CD4-positive, alpha-beta T cell treated with Interleukin-4 for 1 hour (primary cell): ENCODE measurements at regions not wholly inside any gene's neighbourhood (a gene's known extent, or its start where the extent isn't known, plus 50 kb on each side); places are given as distances from the start of the nearest gene placed in this dataset.

Experiments used
- DNase-seq, 2 donors: peaks; one replicate each; pipeline ENCODE4 v3.0.0-alpha.2; 2020 to 2022

DNA sequence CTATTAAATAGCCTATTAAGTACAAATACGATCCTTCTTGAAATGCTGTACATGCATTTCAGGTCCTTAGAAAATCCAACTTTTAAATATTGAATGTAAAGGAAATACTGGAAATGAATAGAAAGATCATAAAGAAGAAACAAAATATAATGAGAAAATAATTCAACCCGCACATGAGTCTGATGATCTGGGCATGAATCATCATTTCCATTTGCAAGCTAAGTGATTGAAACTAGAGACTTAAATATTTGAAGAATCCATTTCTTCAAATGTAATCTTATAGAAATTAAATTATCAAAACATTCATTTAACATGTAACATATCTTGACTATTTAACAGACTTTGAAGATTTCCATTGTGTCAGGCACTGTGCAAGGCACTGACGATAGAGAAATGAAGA, 977.0 kb downstream of the TFAP2A start:
- DNase-seq, result no peak

DNA sequence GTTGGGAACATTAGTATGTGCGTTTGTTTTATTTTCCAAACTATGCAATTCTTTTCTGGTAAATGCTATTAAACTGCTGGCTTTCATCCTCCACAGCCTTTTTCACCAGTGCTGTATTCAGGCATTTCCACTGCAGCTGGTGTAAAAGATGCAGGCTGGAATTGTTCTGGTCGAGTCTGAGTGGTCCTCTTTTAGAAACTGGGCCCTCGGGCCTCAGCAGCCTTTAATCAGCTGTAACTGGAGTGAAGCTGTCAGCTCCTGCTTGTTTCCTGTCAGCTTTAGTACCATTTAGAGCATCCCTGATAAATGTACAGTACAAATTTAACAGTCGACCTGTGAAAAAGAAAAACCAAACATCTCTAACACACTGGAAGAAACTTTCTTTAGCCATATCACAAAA, 979.6 kb downstream of the TFAP2A start:
- DNase-seq, result no peak

DNA sequence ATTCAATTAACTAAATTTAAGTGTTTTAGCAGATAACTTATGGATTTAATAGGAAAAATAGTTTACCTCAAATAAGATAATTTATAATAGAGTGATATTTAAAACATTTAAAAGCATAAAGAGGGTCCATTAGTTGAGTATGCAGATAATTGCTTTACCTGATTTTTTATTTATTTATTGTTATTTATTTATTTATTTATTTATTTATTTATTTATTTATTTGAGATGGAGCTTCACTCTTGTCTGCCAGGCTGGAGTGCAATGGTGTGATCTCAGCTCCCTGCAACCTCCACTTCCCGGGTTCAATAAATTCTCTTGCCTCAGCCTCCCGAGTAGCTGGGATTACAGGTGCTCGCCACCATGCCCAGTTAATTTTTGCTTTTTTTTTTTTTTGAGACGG, 982.9 kb downstream of the TFAP2A start:
- DNase-seq, result no peak

DNA sequence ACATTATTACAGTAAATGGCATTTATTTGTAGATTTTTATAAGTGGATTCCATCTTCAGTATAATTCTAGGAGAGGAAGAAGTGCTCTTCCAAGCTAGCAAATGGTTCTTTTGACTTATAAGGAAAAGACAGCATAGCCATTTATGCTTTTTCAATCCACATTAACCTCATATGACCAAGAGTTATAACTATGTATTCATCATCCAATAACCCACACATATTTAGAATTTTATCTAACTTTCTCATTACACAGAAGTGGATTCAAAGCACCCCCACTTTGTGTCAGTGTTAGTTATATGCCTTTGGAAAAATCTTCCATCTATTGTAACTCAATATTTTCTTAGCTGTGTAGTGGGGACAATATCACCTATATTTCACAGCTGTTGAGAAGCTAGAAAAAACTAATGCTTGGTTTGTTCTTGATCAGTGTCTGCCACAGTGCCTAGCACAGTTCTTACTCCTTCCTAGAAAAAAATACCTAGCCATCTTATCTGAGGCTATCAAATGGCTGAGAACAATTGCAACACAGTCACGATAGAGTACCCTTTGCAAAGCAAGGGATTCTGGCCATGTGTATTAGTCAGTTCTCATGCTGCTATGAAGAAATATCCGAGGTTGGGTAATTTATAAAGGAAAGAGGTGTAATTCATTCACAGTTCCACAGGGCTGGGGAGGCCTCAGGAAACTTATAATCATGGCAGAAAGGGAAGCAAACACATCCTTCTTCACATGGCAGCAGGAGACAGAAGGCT, 986.3 kb downstream of the TFAP2A start:
- DNase-seq, result no peak

DNA sequence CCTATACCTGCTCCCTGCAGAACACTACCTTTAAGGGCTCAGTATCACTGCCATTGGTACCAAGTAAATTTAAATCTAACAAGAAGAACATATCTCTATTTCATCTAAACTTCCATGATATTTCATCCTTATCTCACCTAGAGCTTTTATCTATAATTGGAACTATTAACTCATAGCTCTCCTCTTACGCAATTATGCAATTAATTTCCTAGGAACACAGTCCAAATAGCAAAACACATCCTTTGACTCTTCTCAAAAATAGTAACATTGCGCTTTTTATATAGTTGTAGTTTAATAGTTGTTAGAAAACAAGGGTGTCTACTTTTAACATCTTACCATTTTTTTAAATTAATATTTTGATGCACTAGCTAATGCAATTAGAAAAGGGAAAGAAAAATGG, 986.8 kb upstream of the SLC35B3 start:
- no peak for DNase-seq

DNA sequence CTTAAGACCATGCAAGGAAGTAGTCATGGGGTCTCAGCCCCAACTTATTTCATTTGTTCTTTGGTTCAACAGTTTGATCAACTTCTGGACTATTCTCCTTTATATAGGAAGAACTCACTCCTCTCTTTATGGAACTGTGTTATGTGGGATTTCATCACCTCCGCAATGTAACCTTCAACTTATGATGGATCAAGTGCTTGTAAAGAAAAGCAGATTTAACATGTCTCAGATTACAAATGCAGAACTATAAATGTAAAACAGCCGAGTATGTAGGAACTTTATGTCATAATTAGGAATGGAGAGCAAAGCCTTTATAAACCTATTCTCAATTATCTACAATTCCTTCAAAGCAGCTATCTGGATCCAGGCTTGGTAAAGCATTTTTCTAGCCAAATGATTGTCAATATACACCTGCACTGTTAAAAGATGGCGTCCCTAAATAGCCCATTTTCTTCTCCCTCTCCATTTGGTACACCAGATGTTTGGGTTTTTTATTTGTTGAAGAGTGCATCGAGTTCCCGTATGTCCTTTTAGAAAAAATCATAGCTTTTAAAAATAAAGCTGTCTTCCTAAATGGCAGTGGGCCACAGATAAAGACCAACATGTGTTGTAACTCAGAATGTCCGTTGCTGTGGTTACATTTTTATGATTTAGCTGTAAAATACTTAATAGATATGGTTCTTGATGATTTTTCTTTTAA, 985.1 kb upstream of the SLC35B3 start:
- DNase-seq, result no peak

DNA sequence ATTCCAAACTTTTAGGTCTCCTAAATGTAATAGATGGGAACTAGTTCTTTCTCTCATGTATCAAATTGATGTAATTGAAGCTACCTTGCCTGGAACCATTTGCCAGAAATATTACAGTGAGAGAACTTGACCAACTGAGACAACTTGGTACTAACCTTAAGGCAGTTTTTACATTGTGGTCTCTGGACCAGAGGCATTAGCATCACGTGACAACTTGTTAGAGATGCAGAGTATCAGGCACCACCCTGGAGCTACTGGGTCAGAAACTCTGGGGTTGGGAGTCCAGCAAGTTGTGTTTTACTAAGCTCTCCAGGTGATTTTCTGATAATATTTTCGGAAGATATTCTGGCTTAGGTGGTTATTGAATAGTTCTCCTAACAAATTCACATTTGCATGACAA, 982.1 kb upstream of the SLC35B3 start:
- no peak for DNase-seq

DNA sequence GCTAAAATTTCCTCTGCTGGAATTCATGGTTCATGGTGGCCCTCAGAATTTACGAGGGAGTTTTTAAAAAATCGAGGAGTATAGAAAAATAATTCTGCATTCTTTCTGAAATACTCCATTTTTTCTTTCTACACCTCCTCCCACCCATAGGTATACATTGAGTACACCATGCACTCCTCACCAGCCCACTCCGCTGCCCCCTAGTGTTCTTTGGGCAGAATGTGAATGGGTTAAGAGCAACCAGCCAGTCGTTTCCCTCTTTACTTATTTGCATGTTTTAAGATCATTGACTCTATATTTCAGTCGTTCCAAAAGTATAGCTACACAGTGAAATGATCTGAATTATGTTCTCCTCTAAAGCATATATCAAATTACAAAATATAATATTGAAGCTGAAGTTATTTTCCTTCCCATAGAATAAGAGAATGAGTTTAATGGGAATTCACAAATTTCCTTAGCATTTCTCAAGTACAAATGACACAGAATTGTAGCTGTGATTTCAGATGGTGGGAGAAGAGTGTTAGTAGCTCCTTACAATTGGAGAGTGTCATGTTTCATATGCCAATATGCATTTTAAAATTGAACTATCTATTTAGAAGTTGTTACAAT, 977.7 kb upstream of the SLC35B3 start:
- DNase-seq, result no peak

DNA sequence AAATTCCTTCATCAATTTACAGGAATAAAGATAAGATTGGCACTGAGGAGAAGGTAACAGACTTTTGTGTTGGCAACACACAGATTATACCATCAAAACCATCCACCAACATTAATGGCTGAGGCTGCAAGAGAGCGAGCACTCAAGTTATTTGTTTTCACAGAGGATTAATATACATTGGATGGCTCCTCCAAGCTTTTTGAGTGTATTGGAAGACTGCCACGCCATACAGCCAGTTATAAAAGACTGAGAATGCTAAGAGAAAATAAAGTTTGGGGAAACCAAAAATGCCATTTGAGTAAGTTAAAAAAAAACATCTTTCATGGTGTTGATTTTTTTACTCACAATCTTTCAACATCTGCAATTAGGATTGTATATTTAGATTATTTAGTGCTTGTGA, 973.8 kb upstream of the SLC35B3 start:
- no peak for DNase-seq

DNA sequence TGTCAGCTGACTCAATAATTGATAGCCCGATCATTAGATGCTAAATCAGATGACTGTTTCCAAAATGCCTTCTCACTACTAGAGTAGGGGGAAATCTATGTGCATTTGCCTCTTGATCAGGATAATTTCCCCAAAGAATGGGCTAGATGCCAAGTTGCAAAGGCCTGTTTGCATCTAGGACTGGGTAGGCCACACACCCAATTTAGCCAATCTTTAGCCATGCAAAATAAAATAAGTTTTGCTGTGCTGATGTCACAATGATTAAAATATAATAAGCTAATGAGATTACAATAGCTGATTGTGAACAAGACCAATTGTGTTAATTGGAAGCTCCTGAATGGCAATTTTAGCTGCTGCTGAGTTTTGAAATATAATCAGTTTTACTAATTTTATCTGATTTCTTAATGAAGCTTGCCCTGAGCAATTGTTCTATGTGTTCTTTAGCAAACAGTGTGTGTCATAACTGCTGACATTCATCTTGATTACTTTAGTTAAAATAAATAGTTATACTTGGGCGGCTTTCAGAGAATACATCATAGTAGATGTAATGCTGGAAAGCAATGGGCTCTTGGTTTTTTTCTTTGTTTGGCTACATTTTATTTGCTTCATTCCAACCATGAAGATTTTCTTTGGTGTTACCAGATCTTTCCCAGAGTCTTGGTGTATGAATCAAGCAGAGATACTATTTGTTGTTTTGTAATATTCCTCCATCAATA, 973.2 kb upstream of the SLC35B3 start:
- DNase-seq, result no peak

DNA sequence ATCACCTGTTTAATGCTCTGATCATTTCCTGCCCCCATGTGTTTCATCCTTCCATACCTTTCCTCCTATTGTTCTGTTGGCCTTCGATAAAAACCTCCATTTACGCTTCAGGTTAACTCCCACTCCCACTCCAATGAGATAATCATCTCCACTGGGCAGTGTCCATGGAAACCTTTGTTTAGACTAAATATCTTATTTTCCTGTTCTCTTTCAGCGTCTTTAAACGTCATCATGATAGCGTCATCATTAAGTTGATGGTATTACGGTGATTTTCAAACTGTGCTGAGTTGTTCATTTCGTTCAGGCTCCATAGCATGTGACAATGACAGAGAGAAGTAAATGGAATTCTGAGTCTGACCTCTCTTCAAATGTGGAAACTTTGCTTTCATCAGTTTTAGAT, 970.5 kb upstream of the SLC35B3 start:
- DNase-seq, result no peak

DNA sequence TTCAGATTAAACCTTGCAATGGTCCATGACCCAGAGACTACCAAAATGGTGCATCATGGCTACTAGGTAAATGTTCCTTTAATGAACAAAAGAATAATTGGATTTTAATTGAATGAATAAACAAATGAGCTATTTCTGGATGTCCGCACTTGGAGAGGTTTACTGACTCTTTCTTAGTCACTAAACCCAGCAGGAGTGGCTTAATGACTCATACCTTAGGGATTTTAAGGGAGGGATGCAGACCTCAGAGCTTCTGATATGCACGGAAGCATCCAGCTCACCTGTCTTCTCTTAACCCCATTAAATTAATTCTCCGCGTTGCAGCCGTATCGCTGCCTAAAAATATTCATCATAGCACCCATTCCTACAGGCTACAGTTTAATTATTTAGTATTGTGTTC, 970.0 kb upstream of the SLC35B3 start:
- DNase-seq, result no peak

DNA sequence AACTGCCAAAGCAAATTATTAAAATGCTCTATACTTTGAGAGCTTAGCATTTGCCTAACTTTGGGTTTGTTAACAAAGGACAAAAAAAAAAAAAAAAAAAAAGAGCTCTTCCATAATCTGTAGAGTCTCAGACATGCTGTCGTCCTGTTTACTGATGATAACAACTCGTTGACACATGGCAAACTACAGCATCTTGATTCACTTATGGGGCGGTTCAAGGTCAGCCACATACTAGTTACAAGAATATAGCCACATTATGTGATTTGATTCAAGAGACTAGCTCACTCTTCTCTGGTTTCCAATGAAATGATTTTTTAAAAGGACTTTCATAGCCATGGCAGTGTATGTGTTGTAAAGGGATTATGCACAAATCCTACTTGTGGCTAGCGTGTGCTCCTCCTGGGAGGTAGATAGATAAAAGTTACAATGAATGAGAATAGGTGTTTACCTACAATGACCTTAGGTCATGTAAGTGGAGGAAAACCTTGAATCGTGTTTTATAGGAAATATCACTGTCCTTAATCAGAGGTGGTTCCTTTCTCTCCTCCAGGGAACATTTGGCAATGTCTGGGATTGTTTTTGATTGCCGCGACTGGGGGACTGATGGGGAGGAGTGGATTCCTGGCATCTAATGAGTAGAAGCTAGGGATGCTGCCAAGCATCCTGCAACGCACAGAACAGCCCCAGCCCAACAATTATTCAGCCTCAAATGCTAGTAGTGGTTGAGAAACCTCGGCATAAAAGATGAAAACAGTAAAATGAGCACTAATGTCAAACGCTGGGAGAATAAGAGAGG, 969.2 kb upstream of the SLC35B3 start:
- no peak for DNase-seq

DNA sequence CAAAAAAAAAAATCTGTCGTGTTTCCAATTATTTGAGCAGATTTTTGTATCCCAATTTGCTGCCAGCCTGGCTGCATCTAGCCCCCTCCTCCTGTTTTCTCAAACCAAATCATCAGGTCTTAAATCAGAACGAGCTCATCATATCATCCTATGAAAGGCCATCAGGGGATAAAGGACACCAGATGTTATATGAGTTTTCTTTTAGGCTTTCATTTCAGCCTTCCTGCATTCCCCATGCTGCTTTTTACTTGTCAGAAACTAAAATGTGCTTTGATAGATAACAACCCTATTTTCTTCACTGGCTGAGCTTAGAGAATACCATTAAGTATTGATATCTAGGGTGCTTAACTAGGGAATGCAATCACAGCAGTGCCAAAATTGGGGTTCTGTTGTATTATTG, 968.4 kb upstream of the SLC35B3 start:
- DNase-seq, result no peak

DNA sequence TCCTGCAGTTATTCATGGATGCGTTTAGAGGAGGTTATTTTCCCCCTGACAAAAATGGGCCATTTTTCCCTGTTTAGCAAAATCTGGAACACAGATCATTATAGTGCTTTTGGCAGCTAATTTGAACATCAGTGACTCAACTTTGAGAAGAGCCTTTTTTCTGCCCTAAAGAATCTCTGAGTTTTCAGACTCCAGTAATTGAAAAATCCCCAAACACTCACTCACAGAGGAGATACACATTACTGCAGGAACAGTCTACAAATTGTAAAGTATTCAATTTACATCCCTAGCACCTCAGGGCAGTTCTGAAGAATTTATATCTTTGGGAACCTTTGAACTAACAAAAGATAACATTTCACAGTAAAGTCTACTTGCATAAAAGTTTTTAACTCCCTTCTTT, 966.6 kb upstream of the SLC35B3 start:
- DNase-seq, result no peak

DNA sequence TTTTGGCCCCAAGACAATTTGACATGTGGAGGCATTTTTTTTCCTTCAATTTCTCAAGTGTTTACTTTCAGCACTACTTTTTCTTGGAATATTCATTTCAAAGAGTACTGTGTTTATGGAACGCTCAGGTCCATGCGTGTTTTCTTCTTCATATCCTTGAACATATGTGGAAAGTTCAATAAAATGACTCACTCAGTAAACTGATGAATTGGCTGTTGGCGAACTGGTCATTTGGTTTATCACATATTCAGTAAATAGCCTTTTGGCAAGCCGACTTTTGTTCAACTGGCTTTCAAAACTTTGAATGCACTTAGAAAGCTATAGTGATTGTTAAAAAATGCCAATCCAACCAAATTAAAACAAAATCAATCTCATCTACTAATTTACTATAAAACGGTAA, 964.6 kb upstream of the SLC35B3 start:
- DNase-seq, result no peak

DNA sequence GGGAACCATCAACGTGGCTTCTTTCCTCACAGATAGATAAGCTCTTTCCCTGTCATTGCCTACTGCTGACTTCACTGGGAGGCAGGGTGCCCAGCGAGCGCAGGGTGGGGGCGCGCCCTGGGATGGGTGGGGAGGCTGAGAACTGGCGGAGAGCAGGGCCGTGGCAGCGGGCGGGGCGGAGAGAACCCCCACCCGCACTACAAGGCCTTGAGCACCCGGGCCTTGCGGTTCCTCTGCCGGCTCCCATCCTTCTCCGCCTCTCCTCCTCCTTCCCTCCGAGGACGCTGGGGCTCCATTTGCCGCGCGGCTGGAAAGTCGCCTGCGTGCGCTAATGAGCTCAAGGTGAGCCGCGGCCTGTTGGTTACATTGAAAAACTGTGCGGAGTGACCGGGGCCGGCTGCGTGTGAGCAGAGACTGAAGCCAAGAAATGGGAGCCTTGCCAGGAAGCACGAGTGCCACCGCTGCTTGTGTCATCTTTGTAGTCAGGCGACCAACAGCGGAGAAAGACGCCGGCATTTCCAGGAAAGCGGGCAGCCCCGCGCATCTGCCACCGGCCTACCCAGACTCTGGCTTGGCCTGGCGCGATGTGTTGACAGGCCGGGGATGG, 963.5 kb upstream of the SLC35B3 start:
- no peak for DNase-seq

DNA sequence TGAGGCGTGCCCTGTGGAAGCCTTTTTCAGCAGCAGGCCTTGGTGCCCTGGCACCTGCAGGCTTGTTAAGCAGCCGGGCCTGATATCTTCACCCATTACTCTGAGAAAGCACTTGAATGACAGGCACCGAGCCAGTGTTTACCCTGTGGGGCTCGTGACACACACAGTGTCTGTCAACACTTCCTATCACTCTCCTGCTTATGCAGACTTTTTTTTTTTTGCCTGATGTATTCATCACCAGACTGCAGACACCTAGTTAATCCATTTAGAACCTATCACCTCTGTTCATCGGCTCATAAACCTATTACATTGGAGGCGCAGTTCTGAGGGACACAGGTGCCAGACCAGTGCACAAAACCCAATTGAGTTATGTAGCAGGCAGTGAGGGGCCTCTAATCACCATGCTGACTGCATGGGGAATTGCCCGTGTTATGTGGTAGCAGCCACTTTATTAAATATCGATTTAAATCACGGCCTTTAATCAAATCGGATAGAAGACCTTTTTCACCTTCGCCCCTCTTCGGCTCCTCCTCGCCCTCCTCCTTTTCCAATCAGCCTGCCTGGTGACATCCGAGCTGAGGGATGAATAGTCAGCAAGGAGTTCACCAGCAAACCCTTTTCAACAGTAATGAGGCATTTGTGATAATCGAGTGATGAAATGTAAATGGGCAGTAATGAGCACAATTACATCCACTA, 962.9 kb upstream of the SLC35B3 start:
- no peak for DNase-seq

DNA sequence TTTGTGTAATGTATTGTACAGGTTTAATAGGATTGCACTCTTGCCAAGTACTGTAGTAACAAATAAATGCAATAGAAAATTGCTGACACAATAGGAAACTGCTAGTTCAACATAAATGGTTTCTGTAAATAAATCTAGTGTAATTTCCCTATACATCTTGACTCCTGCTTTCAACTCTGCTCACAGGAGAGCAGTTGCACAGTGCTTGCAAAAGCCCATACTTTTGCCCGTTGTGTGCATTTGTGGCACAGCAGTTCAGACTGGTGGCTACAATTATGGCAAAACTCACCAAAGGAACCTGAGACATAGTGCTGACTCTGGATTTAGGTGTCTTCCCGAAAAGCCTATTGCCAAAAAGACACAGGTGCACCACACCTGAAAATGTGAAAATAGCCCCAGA, 953.3 kb upstream of the SLC35B3 start:
- no peak for DNase-seq

DNA sequence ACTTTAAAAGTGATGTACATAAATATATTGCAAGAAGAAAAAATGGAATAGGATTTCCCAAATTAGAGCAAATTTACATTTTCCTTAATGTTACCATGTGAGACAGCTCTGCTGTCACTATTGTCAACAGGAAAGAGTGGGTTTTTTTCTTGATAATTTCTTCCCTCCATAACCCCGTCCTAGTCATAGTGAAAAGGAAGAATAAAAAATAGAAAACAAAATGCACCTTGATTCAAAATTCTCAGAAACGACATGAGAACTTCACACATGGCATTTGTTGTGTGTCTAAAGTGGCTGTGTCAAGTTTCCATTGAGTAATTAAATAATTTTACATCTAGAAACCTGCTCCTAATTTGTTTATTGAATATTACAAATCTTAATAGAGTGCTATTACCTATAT, 945.2 kb upstream of the SLC35B3 start:
- no peak for DNase-seq

DNA sequence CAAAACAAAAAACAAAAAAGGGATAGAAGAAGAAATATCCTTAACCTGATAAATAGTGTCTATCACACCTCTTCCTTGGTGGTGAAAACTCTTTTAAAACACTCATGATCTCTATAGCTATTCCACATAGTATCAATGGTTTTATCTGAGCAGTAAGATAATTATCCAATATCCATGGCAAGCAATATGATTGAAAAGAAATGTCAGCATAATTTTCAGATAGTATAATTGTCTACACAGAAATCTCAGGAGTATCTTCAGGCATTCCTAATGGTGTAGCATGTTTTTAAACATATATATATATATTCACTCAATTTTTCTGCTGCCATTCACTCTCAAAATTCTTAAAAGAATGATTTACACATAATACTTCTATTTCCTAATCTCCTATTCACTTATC, 938.0 kb upstream of the SLC35B3 start:
- DNase-seq, result no peak

DNA sequence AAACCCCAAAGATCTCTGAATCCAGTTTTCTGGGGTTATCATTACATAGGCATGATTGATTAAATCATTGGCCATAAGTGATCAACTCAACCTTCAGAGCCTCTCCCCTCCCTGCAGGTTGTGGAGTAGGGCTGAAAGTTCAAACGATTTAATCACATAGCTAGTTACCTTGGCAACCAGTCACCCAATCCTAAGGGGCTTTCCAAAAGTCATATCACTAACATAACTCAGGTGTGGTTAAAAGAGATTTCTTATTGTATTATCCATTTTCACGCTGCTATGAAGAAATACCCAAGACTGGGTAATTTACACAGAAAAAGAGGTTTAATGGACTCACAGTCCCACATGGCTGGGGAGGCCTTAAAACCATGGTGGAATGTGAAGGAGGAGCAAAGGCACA, 935.1 kb upstream of the SLC35B3 start:
- no peak for DNase-seq
